K562 (cell line): ENCODE measurements at regions not wholly inside any gene's neighbourhood (a gene's known extent, or its start where the extent isn't known, plus 50 kb on each side); places are given as distances from the start of the nearest gene placed in this dataset.

Experiments used
- DDX20 ChIP-seq: fragments of 450-650 bp; IDR thresholded peaks from 2 replicates; pipeline ENCODE4 v1.6.1; 2016; ENCODE audit warnings: missing genetic modification characterization, low read depth, mild to moderate bottlenecking, missing compliant biosample characterization, moderate library complexity
- GTF2F1 ChIP-seq: IDR thresholded peaks from 2 replicates; pipeline ENCODE4 v1.6.1; 2011; ENCODE audit warnings: low read depth, low read length, improper control_type of control experiment
- SMC3 ChIP-seq: conservative IDR thresholded peaks from 2 replicates; pipeline ENCODE4 v1.6.1; 2011; ENCODE audit warnings: low read depth, low read length, improper control_type of control experiment; ENCODE audit not compliant: insufficient read depth
- TCF7L2 ChIP-seq: fragments of 150-350 bp; IDR thresholded peaks from 2 replicates; pipeline ENCODE4 v1.6.1; 2016; ENCODE audit warnings: low read depth, mild to moderate bottlenecking, low read length, moderate library complexity

GRCh38 chr7:117992635-117993376 is 119.6 kb upstream of the CTTNBP2 start:
- TF ChIP-seq GTF2F1 (no peak), TCF7L2 (no peak), SMC3 (no peak), DDX20 (no peak)
